HCT116 (cell line): ENCODE measurements at regions not wholly inside any gene's neighbourhood (a gene's known extent, or its start where the extent isn't known, plus 50 kb on each side); places are given as distances from the start of the nearest gene placed in this dataset.

Experiments used
- ATAC-seq: fragments of 200-7000 bp; cut with Tn5 transposase; 2 replicates; pipeline ENCODE4 v1.9.1; 2020; ENCODE audit warnings: mild to moderate bottlenecking, moderate library complexity
- BruUV-seq: library from RNA; stranded (reverse); fragments of 400-500 nt; replicated peaks from 2 replicates; lab custom pipeline; 2021; lab: Mats Ljungman, UMichigan
- CTCF ChIA-PET: fragments of 300-600 bp; sonication (Branson Sonifier 250); formaldehyde crosslinking; loops from one replicate; lab custom pipeline; 2021; ENCODE audit warnings: antibody characterized with exemption; lab: Charles Lee
- POLR2A ChIA-PET: fragments of 300-600, 350-600 bp; sonication (Branson Sonifier 250); formaldehyde crosslinking; loops from one replicate; lab custom pipeline; 2021; ENCODE audit warnings: antibody characterized with exemption; lab: Charles Lee
- RAD21 ChIA-PET, 2 experiments: fragments of 300-600 bp; sonication (Branson Sonifier 250); formaldehyde crosslinking; loops; one replicate each; lab custom pipeline; 2023; ENCODE audit warnings: low total read pairs in 2 of 2; ENCODE audit not compliant: uncharacterized antibody in 2 of 2, unreplicated experiment in 2 of 2, low non-redundant PET in 1 of 2; lab: Charles Lee
- DNase-seq: peaks from one replicate; pipeline ENCODE4 v3.0.0-alpha.2; 2010; ENCODE audit warnings: low read depth, low spot score
- H2AFZ ChIP-seq: fragments of 200-600 bp; shearing (Covaris generic), sonication (generic); 2 replicates; pipeline ENCODE4 v1.6.1; 2017; ENCODE audit warnings: low read depth, mixed run types, mixed read lengths, antibody characterized with exemption, low read length; ENCODE audit not compliant: poor library complexity, severe bottlenecking
- H3K27ac ChIP-seq: 2 replicates; pipeline ENCODE4 v1.5.1; 2012; ENCODE audit warnings: low read depth, low read length
- H3K27me3 ChIP-seq: fragments of 200-600 bp; sonication (generic); 2 replicates; pipeline ENCODE4 v1.6.1; 2016; ENCODE audit warnings: mixed run types, low read length, mixed read lengths; ENCODE audit not compliant: insufficient read depth
- H3K36me3 ChIP-seq, 2 experiments: fragments of 200-500 bp in 1 of 2; fragments of 200-600 bp in 1 of 2; sonication (Bioruptor generic) in 1 of 2; sonication (generic) in 1 of 2; 2 replicates each; pipeline versions ENCODE4 v1.5.1 to v1.6.1; 2014 to 2016; ENCODE audit warnings: low read length in 2 of 2, inconsistent platforms in 1 of 2, mixed read lengths in 1 of 2, mixed run types in 1 of 2; ENCODE audit not compliant: insufficient read depth in 2 of 2, control insufficient read depth in 1 of 2
- H3K4me1 ChIP-seq, 2 experiments: fragments of 200-600 bp in 1 of 2; sonication (generic) in 1 of 2; 2 replicates each; pipeline versions ENCODE4 v1.5.1 to v1.6.1; 2012 to 2017; ENCODE audit warnings: low read length in 2 of 2, inconsistent platforms in 1 of 2, mild to moderate bottlenecking in 1 of 2, mixed read lengths in 1 of 2, mixed run types in 1 of 2, moderate library complexity in 1 of 2; ENCODE audit not compliant: insufficient read depth in 2 of 2, control insufficient read depth in 1 of 2
- H3K4me2 ChIP-seq: fragments of 200-600 bp; sonication (generic); 2 replicates; pipeline ENCODE4 v1.6.1; 2017; ENCODE audit warnings: mixed run types, low read length, mixed read lengths
- H3K4me3 ChIP-seq, 2 experiments: fragments of 200-600 bp in 1 of 2; sonication (generic) in 1 of 2; replicated peaks in 1 of 2; 2 replicates each; pipeline ENCODE4 v1.5.1; 2011 to 2016; ENCODE audit warnings: low read length in 2 of 2, control low read depth in 1 of 2, low read depth in 1 of 2, mild to moderate bottlenecking in 1 of 2, mixed read lengths in 1 of 2, mixed run types in 1 of 2
- H3K79me2 ChIP-seq: fragments of 200-600 bp; sonication (generic); 2 replicates; pipeline ENCODE4 v1.6.1; 2017; ENCODE audit warnings: mild to moderate bottlenecking, mixed run types, low read length, moderate library complexity, mixed read lengths; ENCODE audit not compliant: insufficient read depth
- H3K9ac ChIP-seq: fragments of 200-600 bp; sonication (generic); 2 replicates; pipeline ENCODE4 v1.6.1; 2016; ENCODE audit warnings: low read length, mixed read lengths
- H3K9me2 ChIP-seq: fragments of 200-600 bp; sonication (generic), shearing (Covaris generic); 2 replicates; pipeline ENCODE4 v1.6.1; 2017; ENCODE audit warnings: mixed run types, mild to moderate bottlenecking, moderate library complexity; ENCODE audit not compliant: insufficient read depth
- H3K9me3 ChIP-seq, 2 experiments: fragments of 200-500 bp in 1 of 2; fragments of 200-600 bp in 1 of 2; sonication (Bioruptor generic) in 1 of 2; sonication (generic) in 1 of 2; 2 replicates each; pipeline ENCODE4 v1.6.1; 2014 to 2017; ENCODE audit warnings: low read length in 2 of 2, mixed read lengths in 2 of 2, inconsistent platforms in 1 of 2, low read depth in 1 of 2, mild to moderate bottlenecking in 1 of 2, mixed run types in 1 of 2, moderate library complexity in 1 of 2; ENCODE audit not compliant: control insufficient read depth in 1 of 2, insufficient read depth in 1 of 2
- H4K20me1 ChIP-seq: fragments of 200-600 bp; sonication (generic), shearing (Covaris generic); 2 replicates; pipeline ENCODE4 v1.6.1; 2017; ENCODE audit warnings: mixed run types, mild to moderate bottlenecking, moderate library complexity; ENCODE audit not compliant: insufficient read depth
- CEBPB ChIP-seq: IDR thresholded peaks from 2 replicates; pipeline ENCODE4 v1.6.1; 2012; ENCODE audit warnings: low read depth
- EGR1 ChIP-seq: IDR thresholded peaks from 2 replicates; pipeline ENCODE4 v1.6.1; 2012; ENCODE audit warnings: low read depth
- ELF1 ChIP-seq: IDR thresholded peaks from 2 replicates; pipeline ENCODE4 v1.6.1; 2012; ENCODE audit warnings: low read depth, borderline replicate concordance
- EZH2 ChIP-seq: fragments of 200-600 bp; sonication (generic); IDR thresholded peaks from 2 replicates; pipeline ENCODE4 v1.6.1; 2017; ENCODE audit warnings: antibody characterized with exemption, mixed run types
- FOSL1 ChIP-seq: IDR thresholded peaks from 2 replicates; pipeline ENCODE4 v1.6.1; 2012; ENCODE audit warnings: low read depth
- JUND ChIP-seq: IDR thresholded peaks from 2 replicates; pipeline ENCODE4 v1.6.1; 2012
- POLR2A ChIP-seq: IDR thresholded peaks from 2 replicates; pipeline ENCODE4 v1.7.0; 2011; ENCODE audit warnings: borderline replicate concordance; ENCODE audit not compliant: insufficient read depth, insufficient read length; ENCODE audit errors: extremely low read depth
- POLR2AphosphoS5 ChIP-seq: IDR thresholded peaks from 2 replicates; pipeline ENCODE4 v1.6.1; 2011; ENCODE audit warnings: mild to moderate bottlenecking, low read depth, low read length, moderate library complexity
- RAD21 ChIP-seq: IDR thresholded peaks from 2 replicates; pipeline ENCODE4 v1.6.1; 2012; ENCODE audit warnings: low read depth, mild to moderate bottlenecking
- SIN3A ChIP-seq: IDR thresholded peaks from 2 replicates; pipeline ENCODE4 v1.6.1; 2012; ENCODE audit warnings: low read depth
- SP1 ChIP-seq: IDR thresholded peaks from 2 replicates; pipeline ENCODE4 v1.6.1; 2012; ENCODE audit warnings: low read depth
- SRF ChIP-seq: IDR thresholded peaks from 2 replicates; pipeline ENCODE4 v1.6.1; 2012; ENCODE audit warnings: low read depth
- ZBTB33 ChIP-seq: IDR thresholded peaks from 2 replicates; pipeline ENCODE4 v1.6.1; 2011; ENCODE audit warnings: mild to moderate bottlenecking, low read length, moderate library complexity; ENCODE audit not compliant: insufficient replicate concordance; ENCODE audit errors: extremely low read depth
- intact Hi-C: fragments of 100-400 bp; cut with micrococcal nuclease; formaldehyde crosslinking; loops from 2 replicates; pipeline ENCODE4 v1.10.0; 2022

GRCh38 chr19:37303591-37304171, 67.2 kb upstream of the ZNF527 start:
- H3K4me2 ChIP-seq = no peak overlapping the region
- no peaks in the 10 kb centered on the region for H3K36me3 ChIP-seq
- H3K9me2 ChIP-seq = no peaks in the 10 kb centered on the region
- H3K9me3 ChIP-seq = no peaks in the 10 kb centered on the region; a peak in 2 of 4 replicates
- H3K4me1 ChIP-seq = no peaks in the 10 kb centered on the region
- H3K79me2 ChIP-seq = no peaks in the 10 kb centered on the region
- H3K27me3 ChIP-seq = no peaks in the 10 kb centered on the region
- no peak for ATAC-seq
- RAD21 ChIA-PET = no interaction called here
- no peak for DNase-seq
- H2AFZ ChIP-seq = no peak overlapping the region
- no peaks in the 10 kb centered on the region for H4K20me1 ChIP-seq
- no peak overlapping the region for H3K4me3 ChIP-seq
- POLR2A ChIA-PET = no interaction called here
- no peak overlapping the region for H3K9ac ChIP-seq
- intact Hi-C loops = no loop called here
- CTCF ChIA-PET = no interaction called here
- TF ChIP-seq ZBTB33 = no peak
- no peak for TF ChIP-seq POLR2AphosphoS5
- TF ChIP-seq EZH2 = no peak
- TF ChIP-seq POLR2A = no peak
- TF ChIP-seq SP1 = no peak
- TF ChIP-seq EGR1 = no peak
- TF ChIP-seq RAD21 = no peak
- no peak for TF ChIP-seq ELF1
- TF ChIP-seq SRF = no peak
- TF ChIP-seq JUND = no peak
- no peak for TF ChIP-seq CEBPB
- TF ChIP-seq SIN3A = no peak
- TF ChIP-seq FOSL1 = no peak
- BruUV-seq = no TSS peak
- H3K27ac ChIP-seq = no peak overlapping the region
